Stomach (tissue), 4 donors: ENCODE measurements at regions not wholly inside any gene's neighbourhood (a gene's known extent, or its start where the extent isn't known, plus 50 kb on each side); places are given as distances from the start of the nearest gene placed in this dataset.

Experiments used
- POLR2A ChIP-seq, 4 donors: fragments of 450-650 bp; IDR thresholded peaks; one replicate each; pipeline ENCODE4 v1.6.1; 2016; ENCODE audit warnings: antibody characterized with exemption in 4 of 4, control low read depth in 2 of 4, mild to moderate bottlenecking in 1 of 4, moderate library complexity in 1 of 4
- POLR2AphosphoS5 ChIP-seq, 3 donors: sonication (generic); formaldehyde crosslinking; IDR thresholded peaks; one replicate each; pipeline ENCODE4 v1.6.1; 2016; ENCODE audit warnings: antibody characterized with exemption in 3 of 3
- TF ChIP-seq, protein P1 (sequence below), 7 experiments: fragments of 450-650 bp in 4 of 7; fragments of 200-600 bp in 3 of 7; sonication (generic) in 3 of 7; IDR thresholded peaks; one replicate each; pipeline ENCODE4 v1.5.1; 2016 to 2019; ENCODE audit warnings: antibody characterized with exemption in 7 of 7, control low read depth in 2 of 7, mild to moderate bottlenecking in 1 of 7

DNA sequence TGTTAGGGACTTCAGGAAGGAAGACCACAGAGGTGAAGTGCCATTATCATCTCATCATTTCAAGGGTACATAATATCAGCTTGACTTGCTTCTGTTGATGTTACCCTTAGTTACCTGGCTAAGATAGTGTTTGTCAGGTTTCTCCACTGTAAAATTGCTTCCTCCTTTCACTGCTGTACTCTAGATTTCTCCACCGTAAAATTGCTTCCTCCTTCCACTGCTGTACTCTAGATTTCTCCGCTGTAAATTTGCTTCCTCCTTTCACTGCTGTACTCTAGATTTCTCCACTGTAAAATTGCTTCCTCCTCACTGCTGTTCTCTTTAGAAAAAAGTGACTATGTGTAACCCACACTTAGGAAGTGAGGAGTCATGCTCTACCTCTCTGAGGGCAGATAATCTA lies 1460.3 kb downstream of the SUCLG1 start:
- TF ChIP-seq, protein P1, sequence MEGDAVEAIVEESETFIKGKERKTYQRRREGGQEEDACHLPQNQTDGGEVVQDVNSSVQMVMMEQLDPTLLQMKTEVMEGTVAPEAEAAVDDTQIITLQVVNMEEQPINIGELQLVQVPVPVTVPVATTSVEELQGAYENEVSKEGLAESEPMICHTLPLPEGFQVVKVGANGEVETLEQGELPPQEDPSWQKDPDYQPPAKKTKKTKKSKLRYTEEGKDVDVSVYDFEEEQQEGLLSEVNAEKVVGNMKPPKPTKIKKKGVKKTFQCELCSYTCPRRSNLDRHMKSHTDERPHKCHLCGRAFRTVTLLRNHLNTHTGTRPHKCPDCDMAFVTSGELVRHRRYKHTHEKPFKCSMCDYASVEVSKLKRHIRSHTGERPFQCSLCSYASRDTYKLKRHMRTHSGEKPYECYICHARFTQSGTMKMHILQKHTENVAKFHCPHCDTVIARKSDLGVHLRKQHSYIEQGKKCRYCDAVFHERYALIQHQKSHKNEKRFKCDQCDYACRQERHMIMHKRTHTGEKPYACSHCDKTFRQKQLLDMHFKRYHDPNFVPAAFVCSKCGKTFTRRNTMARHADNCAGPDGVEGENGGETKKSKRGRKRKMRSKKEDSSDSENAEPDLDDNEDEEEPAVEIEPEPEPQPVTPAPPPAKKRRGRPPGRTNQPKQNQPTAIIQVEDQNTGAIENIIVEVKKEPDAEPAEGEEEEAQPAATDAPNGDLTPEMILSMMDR (IDR thresholded peaks at IDR 0.05), result no peak
- TF ChIP-seq POLR2A (IDR thresholded peaks at IDR 0.05) (no peak), POLR2AphosphoS5 (IDR thresholded peaks at IDR 0.05) (no peak)
